HCT116 (cell line): ENCODE measurements at regions not wholly inside any gene's neighbourhood (a gene's known extent, or its start where the extent isn't known, plus 50 kb on each side); places are given as distances from the start of the nearest gene placed in this dataset.

Source experiments
- ATAC-seq: fragments of 200-7000 bp; cut with Tn5 transposase; 2 replicates; pipeline ENCODE4 v1.9.1; 2020; ENCODE audit warnings: mild to moderate bottlenecking, moderate library complexity
- BruUV-seq: library from RNA; stranded (reverse); fragments of 400-500 nt; replicated peaks from 2 replicates; lab custom pipeline; 2021; lab: Mats Ljungman, UMichigan
- CTCF ChIA-PET: fragments of 300-600 bp; sonication (Branson Sonifier 250); formaldehyde crosslinking; loops from one replicate; lab custom pipeline; 2021; ENCODE audit warnings: antibody characterized with exemption; lab: Charles Lee
- POLR2A ChIA-PET: fragments of 300-600, 350-600 bp; sonication (Branson Sonifier 250); formaldehyde crosslinking; loops from one replicate; lab custom pipeline; 2021; ENCODE audit warnings: antibody characterized with exemption; lab: Charles Lee
- RAD21 ChIA-PET, 2 experiments: fragments of 300-600 bp; sonication (Branson Sonifier 250); formaldehyde crosslinking; loops; one replicate each; lab custom pipeline; 2023; ENCODE audit warnings: low total read pairs in 2 of 2; ENCODE audit not compliant: uncharacterized antibody in 2 of 2, unreplicated experiment in 2 of 2, low non-redundant PET in 1 of 2; lab: Charles Lee
- DNase-seq: peaks from one replicate; pipeline ENCODE4 v3.0.0-alpha.2; 2010; ENCODE audit warnings: low read depth, low spot score
- H2AFZ ChIP-seq: fragments of 200-600 bp; shearing (Covaris generic), sonication (generic); 2 replicates; pipeline ENCODE4 v1.6.1; 2017; ENCODE audit warnings: low read depth, mixed run types, mixed read lengths, antibody characterized with exemption, low read length; ENCODE audit not compliant: poor library complexity, severe bottlenecking
- H3K27ac ChIP-seq: 2 replicates; pipeline ENCODE4 v1.5.1; 2012; ENCODE audit warnings: low read depth, low read length
- H3K27me3 ChIP-seq: fragments of 200-600 bp; sonication (generic); 2 replicates; pipeline ENCODE4 v1.6.1; 2016; ENCODE audit warnings: mixed run types, low read length, mixed read lengths; ENCODE audit not compliant: insufficient read depth
- H3K36me3 ChIP-seq, 2 experiments: fragments of 200-500 bp in 1 of 2; fragments of 200-600 bp in 1 of 2; sonication (Bioruptor generic) in 1 of 2; sonication (generic) in 1 of 2; 2 replicates each; pipeline versions ENCODE4 v1.5.1 to v1.6.1; 2014 to 2016; ENCODE audit warnings: low read length in 2 of 2, inconsistent platforms in 1 of 2, mixed read lengths in 1 of 2, mixed run types in 1 of 2; ENCODE audit not compliant: insufficient read depth in 2 of 2, control insufficient read depth in 1 of 2
- H3K4me1 ChIP-seq, 2 experiments: fragments of 200-600 bp in 1 of 2; sonication (generic) in 1 of 2; 2 replicates each; pipeline versions ENCODE4 v1.5.1 to v1.6.1; 2012 to 2017; ENCODE audit warnings: low read length in 2 of 2, inconsistent platforms in 1 of 2, mild to moderate bottlenecking in 1 of 2, mixed read lengths in 1 of 2, mixed run types in 1 of 2, moderate library complexity in 1 of 2; ENCODE audit not compliant: insufficient read depth in 2 of 2, control insufficient read depth in 1 of 2
- H3K4me2 ChIP-seq: fragments of 200-600 bp; sonication (generic); 2 replicates; pipeline ENCODE4 v1.6.1; 2017; ENCODE audit warnings: mixed run types, low read length, mixed read lengths
- H3K4me3 ChIP-seq, 2 experiments: fragments of 200-600 bp in 1 of 2; sonication (generic) in 1 of 2; replicated peaks in 1 of 2; 2 replicates each; pipeline ENCODE4 v1.5.1; 2011 to 2016; ENCODE audit warnings: low read length in 2 of 2, control low read depth in 1 of 2, low read depth in 1 of 2, mild to moderate bottlenecking in 1 of 2, mixed read lengths in 1 of 2, mixed run types in 1 of 2
- H3K79me2 ChIP-seq: fragments of 200-600 bp; sonication (generic); 2 replicates; pipeline ENCODE4 v1.6.1; 2017; ENCODE audit warnings: mild to moderate bottlenecking, mixed run types, low read length, moderate library complexity, mixed read lengths; ENCODE audit not compliant: insufficient read depth
- H3K9ac ChIP-seq: fragments of 200-600 bp; sonication (generic); 2 replicates; pipeline ENCODE4 v1.6.1; 2016; ENCODE audit warnings: low read length, mixed read lengths
- H3K9me2 ChIP-seq: fragments of 200-600 bp; sonication (generic), shearing (Covaris generic); 2 replicates; pipeline ENCODE4 v1.6.1; 2017; ENCODE audit warnings: mixed run types, mild to moderate bottlenecking, moderate library complexity; ENCODE audit not compliant: insufficient read depth
- H3K9me3 ChIP-seq, 2 experiments: fragments of 200-500 bp in 1 of 2; fragments of 200-600 bp in 1 of 2; sonication (Bioruptor generic) in 1 of 2; sonication (generic) in 1 of 2; 2 replicates each; pipeline ENCODE4 v1.6.1; 2014 to 2017; ENCODE audit warnings: low read length in 2 of 2, mixed read lengths in 2 of 2, inconsistent platforms in 1 of 2, low read depth in 1 of 2, mild to moderate bottlenecking in 1 of 2, mixed run types in 1 of 2, moderate library complexity in 1 of 2; ENCODE audit not compliant: control insufficient read depth in 1 of 2, insufficient read depth in 1 of 2
- H4K20me1 ChIP-seq: fragments of 200-600 bp; sonication (generic), shearing (Covaris generic); 2 replicates; pipeline ENCODE4 v1.6.1; 2017; ENCODE audit warnings: mixed run types, mild to moderate bottlenecking, moderate library complexity; ENCODE audit not compliant: insufficient read depth
- ATF3 ChIP-seq: IDR thresholded peaks from 2 replicates; pipeline ENCODE4 v1.6.1; 2012
- CBX3 ChIP-seq: IDR thresholded peaks from 2 replicates; pipeline ENCODE4 v1.6.1; 2012; ENCODE audit warnings: low read depth
- EGR1 ChIP-seq: IDR thresholded peaks from 2 replicates; pipeline ENCODE4 v1.6.1; 2012; ENCODE audit warnings: low read depth
- FOSL1 ChIP-seq: IDR thresholded peaks from 2 replicates; pipeline ENCODE4 v1.6.1; 2012; ENCODE audit warnings: low read depth
- JUND ChIP-seq: IDR thresholded peaks from 2 replicates; pipeline ENCODE4 v1.6.1; 2012
- POLR2AphosphoS5 ChIP-seq: IDR thresholded peaks from 2 replicates; pipeline ENCODE4 v1.6.1; 2011; ENCODE audit warnings: mild to moderate bottlenecking, low read depth, low read length, moderate library complexity
- SP1 ChIP-seq: IDR thresholded peaks from 2 replicates; pipeline ENCODE4 v1.6.1; 2012; ENCODE audit warnings: low read depth
- SRF ChIP-seq: IDR thresholded peaks from 2 replicates; pipeline ENCODE4 v1.6.1; 2012; ENCODE audit warnings: low read depth
- intact Hi-C: fragments of 100-400 bp; cut with micrococcal nuclease; formaldehyde crosslinking; loops from 2 replicates; pipeline ENCODE4 v1.10.0; 2022
- TF ChIP-seq, protein P1 (sequence below): IDR thresholded peaks from 2 replicates; pipeline ENCODE4 v1.6.1; 2011; ENCODE audit warnings: mild to moderate bottlenecking, low read length, moderate library complexity; ENCODE audit not compliant: insufficient replicate concordance; ENCODE audit errors: extremely low read depth
- TF ChIP-seq, protein P2 (sequence below): IDR thresholded peaks from 2 replicates; pipeline ENCODE4 v1.6.1; 2012; ENCODE audit warnings: low read depth
- TF ChIP-seq, protein P3 (sequence below): IDR thresholded peaks from 2 replicates; pipeline ENCODE4 v1.6.1; 2012

- POLR2A ChIA-PET: no interaction called here
- H3K36me3 ChIP-seq: no peaks in the 10 kb centered on the region
These were observed 462.6 kb downstream of the CETN3 start for GRCh38 chr5:89946916-89947315.

More at GRCh38 chr5:89946916-89947315, 462.6 kb downstream of the CETN3 start:
- Histone ChIP-seq H3K9me3 (no peaks in the 10 kb centered on the region), H3K79me2 (no peaks in the 10 kb centered on the region), H3K4me1 (no peaks in the 10 kb centered on the region), H4K20me1 (no peaks in the 10 kb centered on the region), H3K4me2 (no peak overlapping the region), H3K27me3 (no peaks in the 10 kb centered on the region), H3K27ac (no peak overlapping the region), H2AFZ (no peak overlapping the region), H3K4me3 (no peak overlapping the region), H3K9ac (no peak overlapping the region), H3K9me2 (no peaks in the 10 kb centered on the region)
- CTCF ChIA-PET: no interaction called here
- intact Hi-C loops: no loop called here
- BruUV-seq: no TSS peak
- ATAC-seq (no peak), DNase-seq (no peak)
- RAD21 ChIA-PET: no interaction called here
- TF ChIP-seq, protein P1, sequence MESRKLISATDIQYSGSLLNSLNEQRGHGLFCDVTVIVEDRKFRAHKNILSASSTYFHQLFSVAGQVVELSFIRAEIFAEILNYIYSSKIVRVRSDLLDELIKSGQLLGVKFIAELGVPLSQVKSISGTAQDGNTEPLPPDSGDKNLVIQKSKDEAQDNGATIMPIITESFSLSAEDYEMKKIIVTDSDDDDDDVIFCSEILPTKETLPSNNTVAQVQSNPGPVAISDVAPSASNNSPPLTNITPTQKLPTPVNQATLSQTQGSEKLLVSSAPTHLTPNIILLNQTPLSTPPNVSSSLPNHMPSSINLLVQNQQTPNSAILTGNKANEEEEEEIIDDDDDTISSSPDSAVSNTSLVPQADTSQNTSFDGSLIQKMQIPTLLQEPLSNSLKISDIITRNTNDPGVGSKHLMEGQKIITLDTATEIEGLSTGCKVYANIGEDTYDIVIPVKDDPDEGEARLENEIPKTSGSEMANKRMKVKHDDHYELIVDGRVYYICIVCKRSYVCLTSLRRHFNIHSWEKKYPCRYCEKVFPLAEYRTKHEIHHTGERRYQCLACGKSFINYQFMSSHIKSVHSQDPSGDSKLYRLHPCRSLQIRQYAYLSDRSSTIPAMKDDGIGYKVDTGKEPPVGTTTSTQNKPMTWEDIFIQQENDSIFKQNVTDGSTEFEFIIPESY: no peak
- TF ChIP-seq, protein P2, sequence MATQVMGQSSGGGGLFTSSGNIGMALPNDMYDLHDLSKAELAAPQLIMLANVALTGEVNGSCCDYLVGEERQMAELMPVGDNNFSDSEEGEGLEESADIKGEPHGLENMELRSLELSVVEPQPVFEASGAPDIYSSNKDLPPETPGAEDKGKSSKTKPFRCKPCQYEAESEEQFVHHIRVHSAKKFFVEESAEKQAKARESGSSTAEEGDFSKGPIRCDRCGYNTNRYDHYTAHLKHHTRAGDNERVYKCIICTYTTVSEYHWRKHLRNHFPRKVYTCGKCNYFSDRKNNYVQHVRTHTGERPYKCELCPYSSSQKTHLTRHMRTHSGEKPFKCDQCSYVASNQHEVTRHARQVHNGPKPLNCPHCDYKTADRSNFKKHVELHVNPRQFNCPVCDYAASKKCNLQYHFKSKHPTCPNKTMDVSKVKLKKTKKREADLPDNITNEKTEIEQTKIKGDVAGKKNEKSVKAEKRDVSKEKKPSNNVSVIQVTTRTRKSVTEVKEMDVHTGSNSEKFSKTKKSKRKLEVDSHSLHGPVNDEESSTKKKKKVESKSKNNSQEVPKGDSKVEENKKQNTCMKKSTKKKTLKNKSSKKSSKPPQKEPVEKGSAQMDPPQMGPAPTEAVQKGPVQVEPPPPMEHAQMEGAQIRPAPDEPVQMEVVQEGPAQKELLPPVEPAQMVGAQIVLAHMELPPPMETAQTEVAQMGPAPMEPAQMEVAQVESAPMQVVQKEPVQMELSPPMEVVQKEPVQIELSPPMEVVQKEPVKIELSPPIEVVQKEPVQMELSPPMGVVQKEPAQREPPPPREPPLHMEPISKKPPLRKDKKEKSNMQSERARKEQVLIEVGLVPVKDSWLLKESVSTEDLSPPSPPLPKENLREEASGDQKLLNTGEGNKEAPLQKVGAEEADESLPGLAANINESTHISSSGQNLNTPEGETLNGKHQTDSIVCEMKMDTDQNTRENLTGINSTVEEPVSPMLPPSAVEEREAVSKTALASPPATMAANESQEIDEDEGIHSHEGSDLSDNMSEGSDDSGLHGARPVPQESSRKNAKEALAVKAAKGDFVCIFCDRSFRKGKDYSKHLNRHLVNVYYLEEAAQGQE: no peak
- no peak for TF ChIP-seq CBX3
- TF ChIP-seq SP1: no peak
- TF ChIP-seq ATF3: no peak
- TF ChIP-seq JUND: no peak
- TF ChIP-seq, protein P3, sequence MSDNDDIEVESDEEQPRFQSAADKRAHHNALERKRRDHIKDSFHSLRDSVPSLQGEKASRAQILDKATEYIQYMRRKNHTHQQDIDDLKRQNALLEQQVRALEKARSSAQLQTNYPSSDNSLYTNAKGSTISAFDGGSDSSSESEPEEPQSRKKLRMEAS: no peak
- no peak for TF ChIP-seq EGR1
- TF ChIP-seq POLR2AphosphoS5: no peak
- TF ChIP-seq SRF: no peak
- TF ChIP-seq FOSL1: no peak
